ENCODE measurements at regions not wholly inside any gene's neighbourhood (a gene's known extent, or its start where the extent isn't known, plus 50 kb on each side); places are given as distances from the start of the nearest gene placed in this dataset.

GRCh38 chr11:90845126-90845525 lies 622.3 kb upstream of the CHORDC1 start:
- in situ Hi-C loops (cut with HindIII; ENCODE audit: low pct_unique_long_range_greater_than_20kb, low sequenced_read_pairs): no loop called here
- DNase-seq (ENCODE audit: low read depth, low spot score): no peak

- in situ Hi-C loops (cut with HindIII; ENCODE audit: low pct_unique_long_range_greater_than_20kb, low sequenced_read_pairs): no loop called here
Measured at GRCh38 chr11:90844041-90844440, 621.2 kb upstream of the CHORDC1 start.

GRCh38 chr11:90842681-90843080 lies 619.8 kb upstream of the CHORDC1 start:
- DNase-seq (ENCODE audit: low read depth, low spot score): no peak
- in situ Hi-C loops (cut with HindIII; ENCODE audit: low pct_unique_long_range_greater_than_20kb, low sequenced_read_pairs): no loop called here

More at GRCh38 chr11:90844041-90844440, 621.2 kb upstream of the CHORDC1 start:
- no peak for DNase-seq (ENCODE audit: low read depth, low spot score)

GRCh38 chr11:90840071-90840470 lies 617.2 kb upstream of the CHORDC1 start:
- DNase-seq (ENCODE audit: low read depth, low spot score): no peak
- in situ Hi-C loops (cut with HindIII; ENCODE audit: low pct_unique_long_range_greater_than_20kb, low sequenced_read_pairs): no loop called here

- in situ Hi-C loops (cut with HindIII; ENCODE audit: low pct_unique_long_range_greater_than_20kb, low sequenced_read_pairs): no loop called here
- DNase-seq (ENCODE audit: low read depth, low spot score): no peak
Measured at GRCh38 chr11:90836031-90836430, 613.2 kb upstream of the CHORDC1 start.

GRCh38 chr11:90823446-90823845 lies 600.6 kb upstream of the CHORDC1 start:
- DNase-seq (ENCODE audit: low read depth, low spot score): no peak
- in situ Hi-C loops (cut with HindIII; ENCODE audit: low pct_unique_long_range_greater_than_20kb, low sequenced_read_pairs): no loop called here

GRCh38 chr11:90822996-90823395 lies 600.1 kb upstream of the CHORDC1 start:
- no peak for DNase-seq (ENCODE audit: low read depth, low spot score)
- in situ Hi-C loops (cut with HindIII; ENCODE audit: low pct_unique_long_range_greater_than_20kb, low sequenced_read_pairs): no loop called here

- in situ Hi-C loops (cut with HindIII; ENCODE audit: low pct_unique_long_range_greater_than_20kb, low sequenced_read_pairs): no loop called here
- DNase-seq (ENCODE audit: low read depth, low spot score): no peak
Measured at GRCh38 chr11:90818196-90818745, 595.4 kb upstream of the CHORDC1 start.

- in situ Hi-C loops (cut with HindIII; ENCODE audit: low pct_unique_long_range_greater_than_20kb, low sequenced_read_pairs): no loop called here
- DNase-seq (ENCODE audit: low read depth, low spot score): no peak
Measured at GRCh38 chr11:90809581-90809980, 586.7 kb upstream of the CHORDC1 start.

GRCh38 chr11:90805172-90805571 lies 582.3 kb upstream of the CHORDC1 start:
- in situ Hi-C loops (cut with HindIII; ENCODE audit: low pct_unique_long_range_greater_than_20kb, low sequenced_read_pairs): no loop called here
- DNase-seq (ENCODE audit: low read depth, low spot score): no peak

GRCh38 chr11:90803831-90804230 lies 581.0 kb upstream of the CHORDC1 start:
- no peak for DNase-seq (ENCODE audit: low read depth, low spot score)
- in situ Hi-C loops (cut with HindIII; ENCODE audit: low pct_unique_long_range_greater_than_20kb, low sequenced_read_pairs): no loop called here

- DNase-seq (ENCODE audit: low read depth, low spot score): no peak
- in situ Hi-C loops (cut with HindIII; ENCODE audit: low pct_unique_long_range_greater_than_20kb, low sequenced_read_pairs): no loop called here
Measured at GRCh38 chr11:90803366-90803765, 580.5 kb upstream of the CHORDC1 start.

GRCh38 chr11:90798769-90799168 lies 575.9 kb upstream of the CHORDC1 start:
- in situ Hi-C loops (cut with HindIII; ENCODE audit: low pct_unique_long_range_greater_than_20kb, low sequenced_read_pairs): no loop called here
- no peak for DNase-seq (ENCODE audit: low read depth, low spot score)

- no peak for DNase-seq (ENCODE audit: low read depth, low spot score)
- in situ Hi-C loops (cut with HindIII; ENCODE audit: low pct_unique_long_range_greater_than_20kb, low sequenced_read_pairs): no loop called here
Measured at GRCh38 chr11:90795746-90796145, 572.9 kb upstream of the CHORDC1 start.

- DNase-seq (ENCODE audit: low read depth, low spot score): no peak
- in situ Hi-C loops (cut with HindIII; ENCODE audit: low pct_unique_long_range_greater_than_20kb, low sequenced_read_pairs): no loop called here
Measured at GRCh38 chr11:90788961-90789360, 566.1 kb upstream of the CHORDC1 start.

- DNase-seq (ENCODE audit: low read depth, low spot score): no peak
- in situ Hi-C loops (cut with HindIII; ENCODE audit: low pct_unique_long_range_greater_than_20kb, low sequenced_read_pairs): no loop called here
Measured at GRCh38 chr11:90784241-90784814, 561.5 kb upstream of the CHORDC1 start.

- DNase-seq (ENCODE audit: low read depth, low spot score): no peak
- in situ Hi-C loops (cut with HindIII; ENCODE audit: low pct_unique_long_range_greater_than_20kb, low sequenced_read_pairs): no loop called here
Measured at GRCh38 chr11:90783111-90783510, 560.3 kb upstream of the CHORDC1 start.

GRCh38 chr11:90779098-90779497 lies 556.2 kb upstream of the CHORDC1 start:
- in situ Hi-C loops (cut with HindIII; ENCODE audit: low pct_unique_long_range_greater_than_20kb, low sequenced_read_pairs): no loop called here
- no peak for DNase-seq (ENCODE audit: low read depth, low spot score)

- DNase-seq (ENCODE audit: low read depth, low spot score): no peak
- in situ Hi-C loops (cut with HindIII; ENCODE audit: low pct_unique_long_range_greater_than_20kb, low sequenced_read_pairs): no loop called here
Measured at GRCh38 chr11:90775567-90776165, 552.8 kb upstream of the CHORDC1 start.
